HG03135 (cell line): ENCODE measurements at regions not wholly inside any gene's neighbourhood (a gene's known extent, or its start where the extent isn't known, plus 50 kb on each side); places are given as distances from the start of the nearest gene placed in this dataset.

Source experiments
- ATAC-seq: cut with Tn5 transposase; IDR thresholded peaks from one replicate; pipeline ENCODE4 v1.9.1; 2021; ENCODE audit warnings: mild to moderate bottlenecking, moderate library complexity; ENCODE audit not compliant: unreplicated experiment

GRCh38 chr6:165804331-165805066 is 141.5 kb upstream of the PDE10A start:
- ATAC-seq, result no peak

GRCh38 chr6:165800337-165800736 is 137.3 kb upstream of the PDE10A start:
- no peak for ATAC-seq

GRCh38 chr6:165799391-165800153 is 136.5 kb upstream of the PDE10A start:
- ATAC-seq, result no peak

GRCh38 chr6:165798991-165799390 is 135.9 kb upstream of the PDE10A start:
- no peak for ATAC-seq

GRCh38 chr6:165794179-165794601 is 131.1 kb upstream of the PDE10A start:
- ATAC-seq, result no peak

GRCh38 chr6:165793287-165793825 is 130.3 kb upstream of the PDE10A start:
- no peak for ATAC-seq

GRCh38 chr6:165791876-165792437 is 128.9 kb upstream of the PDE10A start:
- ATAC-seq, result no peak

- ATAC-seq, result no peak
Measured at GRCh38 chr6:165791306-165791705, 128.3 kb upstream of the PDE10A start.

GRCh38 chr6:165782812-165783211 is 119.8 kb upstream of the PDE10A start:
- ATAC-seq, result no peak

GRCh38 chr6:165782134-165782533 is 119.1 kb upstream of the PDE10A start:
- no peak for ATAC-seq

GRCh38 chr6:165777680-165778079 is 114.6 kb upstream of the PDE10A start:
- ATAC-seq, result no peak

GRCh38 chr6:165776691-165777090 is 113.7 kb upstream of the PDE10A start:
- ATAC-seq, result no peak

- no peak for ATAC-seq
Measured at GRCh38 chr6:165775721-165776120, 112.7 kb upstream of the PDE10A start.

- no peak for ATAC-seq
Measured at GRCh38 chr6:165774903-165775601, 112.0 kb upstream of the PDE10A start.

GRCh38 chr6:165770397-165771082 is 107.5 kb upstream of the PDE10A start:
- ATAC-seq, result no peak

- ATAC-seq, result no peak
Measured at GRCh38 chr6:165769884-165770283, 106.8 kb upstream of the PDE10A start.

GRCh38 chr6:165769401-165769800 is 106.4 kb upstream of the PDE10A start:
- no peak for ATAC-seq

GRCh38 chr6:165768961-165769360 is 105.9 kb upstream of the PDE10A start:
- ATAC-seq, result no peak

- ATAC-seq, result no peak
Measured at GRCh38 chr6:165767228-165767627, 104.2 kb upstream of the PDE10A start.

GRCh38 chr6:165766457-165766856 is 103.4 kb upstream of the PDE10A start:
- ATAC-seq, result no peak

- no peak for ATAC-seq
Measured at GRCh38 chr6:165766026-165766425, 103.0 kb upstream of the PDE10A start.
